HG02678 (cell line): ENCODE measurements at regions not wholly inside any gene's neighbourhood (a gene's known extent, or its start where the extent isn't known, plus 50 kb on each side); places are given as distances from the start of the nearest gene placed in this dataset.

Experiments
- ATAC-seq: cut with Tn5 transposase; IDR thresholded peaks from one replicate; pipeline ENCODE4 v1.9.1; 2021; ENCODE audit warnings: mild to moderate bottlenecking, moderate library complexity; ENCODE audit not compliant: unreplicated experiment

GRCh38 chr2:2935445-2936149 lies 442.0 kb downstream of the EIPR1 start:
- ATAC-seq: no peak

GRCh38 chr2:2933426-2933825 lies 444.2 kb downstream of the EIPR1 start:
- no peak for ATAC-seq

- no peak for ATAC-seq
Observed at GRCh38 chr2:2932692-2933305, 444.8 kb downstream of the EIPR1 start.

GRCh38 chr2:2932189-2932588 lies 445.4 kb downstream of the EIPR1 start:
- no peak for ATAC-seq

GRCh38 chr2:2931318-2932075 lies 446.1 kb downstream of the EIPR1 start:
- ATAC-seq: no peak

GRCh38 chr2:2930841-2931240 lies 446.8 kb downstream of the EIPR1 start:
- ATAC-seq: no peak

GRCh38 chr2:2926858-2927175 lies 450.8 kb downstream of the EIPR1 start:
- ATAC-seq: peak; percentile 33

- peak; percentile 73 for ATAC-seq
Observed at GRCh38 chr2:2926009-2926857, 451.4 kb downstream of the EIPR1 start.

GRCh38 chr2:2922156-2922555 lies 455.5 kb downstream of the EIPR1 start:
- ATAC-seq: no peak

GRCh38 chr2:2921011-2921720 lies 456.5 kb downstream of the EIPR1 start:
- ATAC-seq: no peak

- ATAC-seq: no peak
Observed at GRCh38 chr2:2919574-2920365, 457.8 kb downstream of the EIPR1 start.

- no peak for ATAC-seq
Observed at GRCh38 chr2:2919026-2919425, 458.6 kb downstream of the EIPR1 start.

GRCh38 chr2:2916621-2917020 lies 461.0 kb downstream of the EIPR1 start:
- ATAC-seq: no peak

- no peak for ATAC-seq
Observed at GRCh38 chr2:2914252-2914651, 463.4 kb downstream of the EIPR1 start.

- ATAC-seq: no peak
Observed at GRCh38 chr2:2913601-2914120, 464.0 kb downstream of the EIPR1 start.

GRCh38 chr2:2912731-2913130 lies 464.9 kb downstream of the EIPR1 start:
- no peak for ATAC-seq

GRCh38 chr2:2912293-2912692 lies 465.3 kb downstream of the EIPR1 start:
- no peak for ATAC-seq

- ATAC-seq: no peak
Observed at GRCh38 chr2:2910259-2910658, 467.4 kb downstream of the EIPR1 start.
